ENCODE measurements at regions not wholly inside any gene's neighbourhood (a gene's known extent, or its start where the extent isn't known, plus 50 kb on each side); places are given as distances from the start of the nearest gene placed in this dataset.
A peak's percentile ranks its signal among the peaks of the same experiment; 100 is the strongest.

- TF ChIP-seq CTCF (IDR thresholded peaks at IDR 0.05; ENCODE audit: low read depth, low read length, poor library complexity, severe bottlenecking) (peak; percentile 74), EZH2phosphoT487 (IDR thresholded peaks at IDR 0.05; ENCODE audit: borderline replicate concordance, low read length) (no peak)
- Histone ChIP-seq H3K9me2 (replicated peaks; ENCODE audit: control insufficient read depth, low read length) (no peaks in the 10 kb centered on the region), H3K4me3 (ENCODE audit: low read length) (no peak overlapping the region), H3K27ac (ENCODE audit: low read depth, low read length) (no peak overlapping the region), H3K9me3 (ENCODE audit: control insufficient read depth, insufficient read depth, low read length) (no peaks in the 10 kb centered on the region), H3K27me3 (ENCODE audit: control insufficient read depth, low read length) (no peaks in the 10 kb centered on the region), H3K4me1 (ENCODE audit: control insufficient read depth, low read length) (no peaks in the 10 kb centered on the region), H3K79me2 (ENCODE audit: control insufficient read depth, low read length) (no peaks in the 10 kb centered on the region), H3F3A (ENCODE audit: control insufficient read depth, insufficient read depth) (no peaks in the 10 kb centered on the region), H3K36me3 (ENCODE audit: control insufficient read depth, low read length) (no peaks in the 10 kb centered on the region), H4K20me1 (ENCODE audit: control insufficient read depth, insufficient read depth, low read depth, low read length) (no peaks in the 10 kb centered on the region), H3K4me2 (ENCODE audit: low read length) (no peak overlapping the region)
These were observed 282.9 kb upstream of the TNP1 start for GRCh38 chr2:217142649-217143266.

- H4K20me1 ChIP-seq (ENCODE audit: control insufficient read depth, insufficient read depth, low read depth, low read length), result no peaks in the 10 kb centered on the region
- no peaks in the 10 kb centered on the region for H3F3A ChIP-seq (ENCODE audit: control insufficient read depth, insufficient read depth)
- H3K27ac ChIP-seq (ENCODE audit: low read depth, low read length), result no peak overlapping the region
- no peaks in the 10 kb centered on the region for H3K36me3 ChIP-seq (ENCODE audit: control insufficient read depth, low read length)
- H3K4me3 ChIP-seq (ENCODE audit: low read length), result no peak overlapping the region
- H3K4me1 ChIP-seq (ENCODE audit: control insufficient read depth, low read length), result no peaks in the 10 kb centered on the region
- no peaks in the 10 kb centered on the region for H3K9me2 ChIP-seq (replicated peaks; ENCODE audit: control insufficient read depth, low read length)
- H3K4me2 ChIP-seq (ENCODE audit: low read length), result no peak overlapping the region
- TF ChIP-seq EZH2phosphoT487 (IDR thresholded peaks at IDR 0.05; ENCODE audit: borderline replicate concordance, low read length) (no peak), CTCF (IDR thresholded peaks at IDR 0.05; ENCODE audit: low read depth, low read length, poor library complexity, severe bottlenecking) (no peak)
- H3K9me3 ChIP-seq (ENCODE audit: control insufficient read depth, insufficient read depth, low read length), result no peaks in the 10 kb centered on the region
- H3K27me3 ChIP-seq (ENCODE audit: control insufficient read depth, low read length), result no peaks in the 10 kb centered on the region
- no peaks in the 10 kb centered on the region for H3K79me2 ChIP-seq (ENCODE audit: control insufficient read depth, low read length)
These were observed 278.4 kb upstream of the TNP1 start for GRCh38 chr2:217138284-217138683.

GRCh38 chr2:217127744-217128143 is 267.9 kb upstream of the TNP1 start:
- no peaks in the 10 kb centered on the region for H3K4me1 ChIP-seq (ENCODE audit: control insufficient read depth, low read length)
- no peaks in the 10 kb centered on the region for H3F3A ChIP-seq (ENCODE audit: control insufficient read depth, insufficient read depth)
- no peaks in the 10 kb centered on the region for H4K20me1 ChIP-seq (ENCODE audit: control insufficient read depth, insufficient read depth, low read depth, low read length)
- H3K79me2 ChIP-seq (ENCODE audit: control insufficient read depth, low read length), result no peaks in the 10 kb centered on the region
- no peaks in the 10 kb centered on the region for H3K27me3 ChIP-seq (ENCODE audit: control insufficient read depth, low read length)
- H3K27ac ChIP-seq (ENCODE audit: low read depth, low read length), result no peak overlapping the region
- H3K9me3 ChIP-seq (ENCODE audit: control insufficient read depth, insufficient read depth, low read length), result no peaks in the 10 kb centered on the region
- no peak overlapping the region for H3K4me3 ChIP-seq (ENCODE audit: low read length)
- TF ChIP-seq CTCF (IDR thresholded peaks at IDR 0.05; ENCODE audit: low read depth, low read length, poor library complexity, severe bottlenecking), result no peak
- no peak for TF ChIP-seq EZH2phosphoT487 (IDR thresholded peaks at IDR 0.05; ENCODE audit: borderline replicate concordance, low read length)
- no peak overlapping the region for H3K4me2 ChIP-seq (ENCODE audit: low read length)
- H3K9me2 ChIP-seq (replicated peaks; ENCODE audit: control insufficient read depth, low read length), result no peaks in the 10 kb centered on the region
- no peaks in the 10 kb centered on the region for H3K36me3 ChIP-seq (ENCODE audit: control insufficient read depth, low read length)

Measured in DOHH2 (cell line).